ENCODE measurements at regions not wholly inside any gene's neighbourhood (a gene's known extent, or its start where the extent isn't known, plus 50 kb on each side); places are given as distances from the start of the nearest gene placed in this dataset.

DNA sequence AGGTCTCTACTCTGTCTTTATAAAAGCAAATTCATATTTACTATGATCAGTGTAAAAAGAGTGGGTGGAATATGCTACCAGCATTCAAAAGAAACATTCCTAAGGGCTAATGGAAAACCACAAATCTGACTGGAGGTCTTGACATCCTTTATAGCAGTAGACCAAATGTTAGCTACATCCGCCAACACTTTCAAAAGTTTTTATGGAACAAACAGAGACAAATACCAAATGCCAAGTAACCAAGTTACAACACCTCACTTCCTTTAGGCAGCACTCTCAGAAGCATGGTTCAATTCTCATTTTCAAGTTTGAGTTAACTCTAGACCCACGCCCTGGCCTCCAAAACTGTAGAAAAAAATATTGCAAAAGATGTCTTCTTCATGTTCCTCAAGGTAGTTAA is 78.3 kb upstream of the SETBP1 start:
- TF ChIP-seq, protein P1, sequence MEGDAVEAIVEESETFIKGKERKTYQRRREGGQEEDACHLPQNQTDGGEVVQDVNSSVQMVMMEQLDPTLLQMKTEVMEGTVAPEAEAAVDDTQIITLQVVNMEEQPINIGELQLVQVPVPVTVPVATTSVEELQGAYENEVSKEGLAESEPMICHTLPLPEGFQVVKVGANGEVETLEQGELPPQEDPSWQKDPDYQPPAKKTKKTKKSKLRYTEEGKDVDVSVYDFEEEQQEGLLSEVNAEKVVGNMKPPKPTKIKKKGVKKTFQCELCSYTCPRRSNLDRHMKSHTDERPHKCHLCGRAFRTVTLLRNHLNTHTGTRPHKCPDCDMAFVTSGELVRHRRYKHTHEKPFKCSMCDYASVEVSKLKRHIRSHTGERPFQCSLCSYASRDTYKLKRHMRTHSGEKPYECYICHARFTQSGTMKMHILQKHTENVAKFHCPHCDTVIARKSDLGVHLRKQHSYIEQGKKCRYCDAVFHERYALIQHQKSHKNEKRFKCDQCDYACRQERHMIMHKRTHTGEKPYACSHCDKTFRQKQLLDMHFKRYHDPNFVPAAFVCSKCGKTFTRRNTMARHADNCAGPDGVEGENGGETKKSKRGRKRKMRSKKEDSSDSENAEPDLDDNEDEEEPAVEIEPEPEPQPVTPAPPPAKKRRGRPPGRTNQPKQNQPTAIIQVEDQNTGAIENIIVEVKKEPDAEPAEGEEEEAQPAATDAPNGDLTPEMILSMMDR (IDR thresholded peaks at IDR 0.05; ENCODE audit: insufficient read depth, low read length) = no peak
- no peak for TF ChIP-seq POLR2AphosphoS5 (IDR thresholded peaks at IDR 0.05; ENCODE audit: low read depth)
- TF ChIP-seq, protein P2, sequence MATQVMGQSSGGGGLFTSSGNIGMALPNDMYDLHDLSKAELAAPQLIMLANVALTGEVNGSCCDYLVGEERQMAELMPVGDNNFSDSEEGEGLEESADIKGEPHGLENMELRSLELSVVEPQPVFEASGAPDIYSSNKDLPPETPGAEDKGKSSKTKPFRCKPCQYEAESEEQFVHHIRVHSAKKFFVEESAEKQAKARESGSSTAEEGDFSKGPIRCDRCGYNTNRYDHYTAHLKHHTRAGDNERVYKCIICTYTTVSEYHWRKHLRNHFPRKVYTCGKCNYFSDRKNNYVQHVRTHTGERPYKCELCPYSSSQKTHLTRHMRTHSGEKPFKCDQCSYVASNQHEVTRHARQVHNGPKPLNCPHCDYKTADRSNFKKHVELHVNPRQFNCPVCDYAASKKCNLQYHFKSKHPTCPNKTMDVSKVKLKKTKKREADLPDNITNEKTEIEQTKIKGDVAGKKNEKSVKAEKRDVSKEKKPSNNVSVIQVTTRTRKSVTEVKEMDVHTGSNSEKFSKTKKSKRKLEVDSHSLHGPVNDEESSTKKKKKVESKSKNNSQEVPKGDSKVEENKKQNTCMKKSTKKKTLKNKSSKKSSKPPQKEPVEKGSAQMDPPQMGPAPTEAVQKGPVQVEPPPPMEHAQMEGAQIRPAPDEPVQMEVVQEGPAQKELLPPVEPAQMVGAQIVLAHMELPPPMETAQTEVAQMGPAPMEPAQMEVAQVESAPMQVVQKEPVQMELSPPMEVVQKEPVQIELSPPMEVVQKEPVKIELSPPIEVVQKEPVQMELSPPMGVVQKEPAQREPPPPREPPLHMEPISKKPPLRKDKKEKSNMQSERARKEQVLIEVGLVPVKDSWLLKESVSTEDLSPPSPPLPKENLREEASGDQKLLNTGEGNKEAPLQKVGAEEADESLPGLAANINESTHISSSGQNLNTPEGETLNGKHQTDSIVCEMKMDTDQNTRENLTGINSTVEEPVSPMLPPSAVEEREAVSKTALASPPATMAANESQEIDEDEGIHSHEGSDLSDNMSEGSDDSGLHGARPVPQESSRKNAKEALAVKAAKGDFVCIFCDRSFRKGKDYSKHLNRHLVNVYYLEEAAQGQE (IDR thresholded peaks at IDR 0.05; ENCODE audit: insufficient replicate concordance, low read depth) = no peak
- no peak for TF ChIP-seq GABPA (IDR thresholded peaks at IDR 0.05; ENCODE audit: low read depth)

Measured in HL-60 (cell line).